LoVo (cell line): ENCODE measurements at regions not wholly inside any gene's neighbourhood (a gene's known extent, or its start where the extent isn't known, plus 50 kb on each side); places are given as distances from the start of the nearest gene placed in this dataset.

Source experiments
- DNase-seq: peaks from one replicate; pipeline ENCODE4 v3.0.0-alpha.2; 2016; ENCODE audit warnings: low spot score

DNA sequence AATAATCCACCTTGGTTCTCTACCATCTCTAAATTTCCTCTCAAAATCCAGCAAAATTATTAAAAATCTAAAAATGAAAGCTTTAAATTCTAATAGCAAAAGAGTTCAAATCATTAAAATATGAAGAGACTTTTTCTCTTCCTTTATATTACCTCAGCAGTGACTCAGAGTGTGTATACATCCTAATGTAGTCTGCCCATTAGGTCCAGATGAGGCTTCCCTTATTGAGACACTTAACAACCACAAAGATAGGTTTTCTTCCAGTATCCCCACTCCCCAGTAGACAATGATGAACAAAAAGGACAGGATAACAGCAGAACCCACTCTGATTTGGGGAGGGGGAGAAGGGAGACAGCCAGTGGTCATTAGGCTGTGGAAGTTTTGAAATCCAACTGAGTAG is 61.5 kb upstream of the DCBLD2 start:
- DNase-seq, result no peak

DNA sequence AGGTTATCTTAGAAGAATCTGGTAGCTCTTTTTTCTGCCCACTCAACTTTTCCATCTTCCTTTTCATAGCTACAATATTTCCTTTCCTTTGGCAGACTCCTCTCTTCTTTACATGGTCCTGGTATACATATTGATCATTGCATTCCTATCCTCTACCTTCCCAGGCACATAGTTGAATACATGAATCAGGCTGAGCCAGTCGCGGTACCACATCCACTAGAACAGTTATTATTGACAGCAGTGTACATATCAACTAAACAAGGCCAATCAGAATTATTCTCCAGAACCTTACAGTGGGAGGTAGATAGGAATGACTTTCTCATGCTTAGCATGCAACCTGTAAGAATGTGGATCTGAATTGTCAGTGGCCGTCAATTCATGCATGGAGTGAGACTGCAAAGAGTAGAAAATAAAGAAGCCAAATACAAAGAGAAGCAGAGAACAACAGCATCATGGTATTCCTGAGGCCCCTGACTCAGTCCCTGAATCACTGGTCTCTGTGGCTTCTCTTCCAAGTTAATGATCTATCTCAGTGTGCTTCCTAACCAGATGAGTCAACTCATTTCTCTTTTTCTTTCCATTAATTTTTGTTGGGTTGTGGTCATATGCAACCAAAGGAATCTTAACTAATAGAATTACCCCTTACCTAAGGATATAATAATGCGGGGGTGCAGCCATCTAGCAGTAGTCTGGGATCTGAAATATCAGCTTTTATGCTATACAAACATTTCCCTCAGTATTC is 60.9 kb upstream of the DCBLD2 start:
- peak; percentile 56 for DNase-seq

DNA sequence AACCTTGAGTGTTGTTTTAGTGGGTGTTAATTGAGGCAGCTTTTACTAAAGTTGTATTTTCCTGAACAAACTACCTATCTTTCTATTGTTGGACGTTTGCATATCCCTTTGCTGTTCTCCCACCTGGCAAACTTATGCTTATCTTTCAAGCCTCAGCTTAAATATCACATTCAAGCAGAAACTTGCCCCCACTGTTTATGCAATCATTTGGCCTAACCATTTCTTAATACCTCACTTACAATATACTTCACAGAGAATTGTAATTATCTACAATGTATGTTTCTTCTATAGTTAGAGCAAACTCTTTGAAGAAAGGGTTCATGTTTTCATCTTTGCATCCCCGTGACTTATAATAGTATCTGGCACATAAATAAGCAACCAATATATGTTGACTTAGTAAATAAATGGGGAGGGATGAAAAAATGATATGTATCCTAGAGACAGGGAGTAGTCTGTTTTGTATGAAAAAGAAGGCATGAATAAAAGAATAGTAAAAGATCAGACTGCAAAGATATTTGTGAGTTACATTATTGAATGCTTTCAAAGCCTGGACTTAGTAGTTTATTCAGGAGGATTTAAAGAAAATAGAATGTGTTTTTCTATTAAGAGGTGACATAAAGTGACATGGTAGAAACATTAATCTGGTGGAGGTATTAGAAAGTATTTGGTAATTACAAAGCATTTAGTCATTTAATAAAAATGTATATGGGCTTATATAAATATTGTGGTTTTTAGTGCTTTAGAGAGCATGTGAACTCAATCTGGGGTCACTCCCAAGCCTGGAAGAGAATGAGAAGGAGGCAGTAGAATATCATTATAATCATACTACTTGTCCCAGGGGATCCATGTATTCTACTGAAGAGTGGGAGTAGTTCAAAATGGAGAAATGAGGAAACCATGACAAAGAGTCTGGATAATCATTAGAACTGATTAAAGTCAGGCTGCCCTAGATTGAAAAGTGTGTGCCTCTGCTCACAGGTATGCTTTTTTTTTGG is 60.0 kb upstream of the DCBLD2 start:
- DNase-seq, result no peak

- DNase-seq, result no peak
Observed at GRCh38 chr3:98957681-98958080, 56.2 kb upstream of the DCBLD2 start.

GRCh38 chr3:98956008-98956407 is 54.5 kb upstream of the DCBLD2 start:
- DNase-seq, result no peak

GRCh38 chr3:98954791-98955604 is 53.5 kb upstream of the DCBLD2 start:
- no peak for DNase-seq

DNA sequence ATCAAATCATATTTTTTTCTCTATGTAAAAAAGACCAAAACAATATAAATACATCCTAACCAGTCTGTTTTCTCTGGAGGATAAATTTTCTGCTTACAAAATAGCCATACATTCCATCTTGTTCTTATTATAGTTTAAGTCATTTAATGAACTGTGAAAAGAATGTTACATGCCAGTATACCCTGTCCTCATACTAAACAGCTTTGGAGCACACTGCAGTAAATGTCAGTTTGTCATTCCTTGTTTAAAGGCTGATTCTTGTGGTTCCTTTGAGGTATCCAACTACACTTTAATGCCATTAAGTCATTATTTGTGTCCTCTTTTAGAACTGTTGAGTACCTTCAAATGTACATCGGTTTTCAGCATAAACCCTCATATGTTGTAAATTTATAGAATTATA is 52.7 kb upstream of the DCBLD2 start:
- DNase-seq, result no peak

GRCh38 chr3:98952404-98952803 is 50.9 kb upstream of the DCBLD2 start:
- no peak for DNase-seq
